ENCODE measurements at regions not wholly inside any gene's neighbourhood (a gene's known extent, or its start where the extent isn't known, plus 50 kb on each side); places are given as distances from the start of the nearest gene placed in this dataset.
"Not testable (repeated sequence)": the region's sequence is repeated elsewhere in the genome, so short reads cannot be mapped to it uniquely, and the experiment has no call there.

DNA sequence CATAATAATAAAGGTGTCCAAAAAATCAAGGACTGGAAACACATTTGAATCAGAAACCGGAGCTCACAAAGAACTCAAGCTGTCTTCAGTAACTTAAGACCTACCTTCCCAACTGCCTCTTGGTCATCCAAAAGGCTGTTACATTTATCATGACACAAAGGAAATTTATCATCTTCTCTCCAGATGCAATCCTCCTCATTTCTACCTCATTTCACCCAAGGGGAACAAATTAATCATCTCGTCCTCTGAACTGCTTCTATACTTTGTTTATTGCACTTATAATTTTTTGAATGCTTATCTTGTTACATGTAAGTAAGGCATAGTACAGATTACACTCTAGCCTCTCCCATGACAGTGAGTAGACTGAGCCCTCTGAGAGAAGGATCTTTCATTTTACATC lies 105.1 kb upstream of the RGPD4 start:
- DNase-seq (ENCODE audit: low spot score) = no peak

DNA sequence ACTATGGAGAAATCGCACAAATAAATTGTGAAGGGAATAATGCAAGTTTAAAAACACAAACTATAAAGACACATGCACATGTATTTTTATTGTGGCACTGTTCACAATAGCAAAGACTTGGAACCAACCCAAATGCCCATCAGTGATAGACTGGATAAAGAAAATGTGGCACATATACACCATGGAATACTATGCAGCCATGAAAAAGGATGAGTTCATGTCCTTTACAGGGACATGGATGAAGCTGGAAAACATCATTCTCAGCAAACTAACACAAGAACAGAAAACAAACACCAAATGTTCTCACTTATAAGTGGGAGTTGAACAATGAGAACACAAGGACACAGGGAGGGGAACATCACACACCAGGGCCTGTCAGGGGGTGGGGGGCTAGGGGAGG lies 100.9 kb upstream of the RGPD4 start:
- not testable (repeated sequence) for DNase-seq (ENCODE audit: low spot score)

DNA sequence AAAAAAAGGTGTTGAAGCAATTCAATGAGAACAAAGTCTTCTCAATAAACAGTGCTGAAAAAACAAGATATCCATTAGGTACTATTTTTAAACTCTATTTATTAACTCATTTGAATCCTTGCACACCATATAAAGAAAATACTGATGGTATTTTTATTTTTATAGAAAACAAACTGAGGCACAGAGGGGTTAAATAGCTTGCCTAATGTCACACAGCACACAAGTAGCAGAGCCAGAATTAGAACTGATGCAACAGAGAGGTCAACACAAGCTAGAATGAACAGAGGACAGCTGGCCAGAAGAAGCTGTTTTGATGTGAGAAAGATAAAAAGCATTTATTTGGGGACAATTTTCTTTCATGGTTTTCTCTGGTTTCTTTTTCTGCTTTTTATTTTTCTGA lies 99.4 kb upstream of the RGPD4 start:
- no peak for DNase-seq (ENCODE audit: low spot score)

DNA sequence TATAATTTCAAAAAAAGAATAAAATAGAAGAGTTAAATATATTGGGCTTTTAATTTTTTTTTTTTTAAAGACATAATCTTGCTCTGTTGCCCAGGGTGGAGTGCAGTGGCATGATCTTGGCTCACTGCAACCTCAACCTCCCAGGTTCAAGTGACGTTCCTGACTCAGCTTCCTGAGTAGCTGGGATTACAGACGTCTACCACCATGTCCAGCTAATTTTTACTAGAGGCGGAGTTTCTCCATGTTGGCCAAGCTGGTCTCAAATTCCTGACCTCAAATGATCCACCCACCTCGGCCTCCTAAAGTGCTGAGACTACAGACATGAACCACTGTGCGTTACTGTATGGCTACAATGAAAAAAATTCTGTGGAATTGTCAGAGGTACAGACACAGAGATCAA lies 98.1 kb upstream of the RGPD4 start:
- no peak for DNase-seq (ENCODE audit: low spot score)

- DNase-seq (ENCODE audit: low spot score) = no peak
Measured at GRCh38 chr2:107729440-107729839, 97.3 kb upstream of the RGPD4 start.

DNA sequence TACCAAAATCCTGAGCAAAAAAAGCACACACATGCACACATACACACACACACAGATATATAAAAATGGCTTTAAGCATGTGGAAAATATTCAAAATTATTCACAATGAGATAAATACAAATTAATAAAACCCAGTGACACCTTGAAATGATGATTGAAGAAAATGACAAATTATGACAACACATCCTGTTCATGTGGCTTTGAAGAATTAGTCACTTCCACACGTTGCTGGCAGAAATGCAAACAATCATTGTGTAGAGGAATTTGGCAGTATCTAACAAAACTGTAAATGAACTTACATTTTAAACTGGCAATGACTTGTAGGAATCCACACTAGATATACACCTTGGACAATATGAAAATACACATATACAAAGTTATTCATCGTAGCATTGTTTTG lies 95.8 kb upstream of the RGPD4 start:
- no peak for DNase-seq (ENCODE audit: low spot score)

DNA sequence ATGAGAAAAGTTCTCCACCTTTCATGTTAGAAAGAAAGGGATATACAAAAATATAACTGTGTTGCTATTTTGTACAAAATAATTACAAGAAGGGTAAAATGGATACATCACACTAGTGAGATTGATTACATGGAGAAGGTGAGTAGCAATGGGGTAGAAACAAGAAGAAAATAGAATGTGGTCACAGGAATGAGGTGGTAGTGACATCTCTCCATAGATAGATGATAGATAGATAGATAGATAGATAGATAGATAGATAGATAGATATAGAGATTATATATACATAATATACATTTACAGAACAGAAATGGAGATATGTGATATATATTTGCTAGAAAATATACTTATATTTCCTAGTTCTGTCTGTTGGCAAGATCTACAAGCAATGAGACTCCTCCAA lies 95.3 kb upstream of the RGPD4 start:
- DNase-seq (ENCODE audit: low spot score) = no peak

- DNase-seq (ENCODE audit: low spot score) = no peak
Measured at GRCh38 chr2:107735201-107735600, 91.5 kb upstream of the RGPD4 start.

GRCh38 chr2:107737756-107738155 lies 88.9 kb upstream of the RGPD4 start:
- DNase-seq (ENCODE audit: low spot score) = no peak

DNA sequence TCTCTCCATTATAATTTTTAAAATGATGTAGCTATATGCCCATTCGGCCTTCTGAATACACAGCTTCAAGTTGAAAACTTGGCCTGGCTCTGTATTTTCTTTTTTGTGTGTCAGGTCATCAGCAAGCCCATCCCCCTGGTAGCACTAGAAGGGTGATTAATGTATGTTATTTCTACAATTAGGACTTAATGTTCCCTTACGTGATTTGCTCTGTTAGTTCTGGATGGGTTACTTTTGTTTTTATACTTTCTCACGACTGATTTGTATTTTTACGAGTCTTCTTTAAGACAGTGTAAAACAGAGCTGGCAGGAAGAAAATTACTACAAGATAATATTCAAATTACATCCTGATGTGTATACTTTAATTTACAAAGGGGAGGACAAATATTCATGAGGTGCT lies 88.4 kb upstream of the RGPD4 start:
- DNase-seq (ENCODE audit: low spot score) = no peak

DNA sequence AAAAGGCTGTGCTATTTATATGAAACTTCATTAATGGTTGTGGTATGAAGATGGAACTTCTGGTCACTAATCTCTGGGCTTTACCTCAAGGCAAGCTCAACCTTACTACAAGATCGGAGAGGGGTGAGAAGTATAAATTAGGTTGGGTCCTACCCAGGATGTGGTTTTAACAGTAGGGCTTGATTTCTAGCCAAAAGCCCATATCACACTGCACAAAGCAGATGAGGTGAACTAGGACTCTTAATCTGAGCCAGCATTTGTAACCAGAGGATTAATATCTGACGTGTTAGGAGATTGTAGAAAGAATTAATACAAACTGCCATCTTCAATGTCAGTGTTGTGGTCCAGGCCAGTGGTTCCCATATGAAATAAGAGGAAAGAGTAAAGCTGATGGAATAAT lies 86.4 kb upstream of the RGPD4 start:
- DNase-seq (ENCODE audit: low spot score) = no peak

DNA sequence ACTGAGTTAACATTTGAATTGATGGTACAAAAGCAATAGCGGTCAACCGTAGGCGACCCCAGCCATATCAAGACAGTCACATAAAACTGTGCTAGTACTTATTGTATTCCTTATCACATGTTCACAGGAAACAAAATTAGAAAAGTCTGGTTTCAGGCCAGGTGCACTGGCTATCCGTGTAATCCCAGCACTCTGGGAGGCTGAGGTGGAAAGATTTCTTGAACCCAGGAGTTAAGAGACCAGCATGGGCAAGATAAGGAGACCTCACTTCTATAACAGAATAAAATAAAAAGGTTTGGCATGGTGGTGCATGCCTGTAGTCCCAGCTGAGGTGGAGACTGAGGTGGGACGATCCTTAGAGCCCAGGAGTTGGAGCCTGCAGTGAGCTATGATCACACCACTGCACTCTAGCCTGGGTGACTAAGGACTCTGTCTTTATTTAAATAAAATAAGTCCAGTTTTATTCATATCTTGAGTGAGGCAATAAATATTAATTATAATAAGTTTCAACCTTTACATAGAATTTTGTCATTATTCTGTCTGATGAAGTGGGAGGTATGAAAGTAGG lies 84.1 kb upstream of the RGPD4 start:
- DNase-seq (ENCODE audit: low spot score) = no peak

GRCh38 chr2:107743274-107743673 lies 83.4 kb upstream of the RGPD4 start:
- DNase-seq (ENCODE audit: low spot score) = no peak

- no peak for DNase-seq (ENCODE audit: low spot score)
Measured at GRCh38 chr2:107745100-107745499, 81.6 kb upstream of the RGPD4 start.

DNA sequence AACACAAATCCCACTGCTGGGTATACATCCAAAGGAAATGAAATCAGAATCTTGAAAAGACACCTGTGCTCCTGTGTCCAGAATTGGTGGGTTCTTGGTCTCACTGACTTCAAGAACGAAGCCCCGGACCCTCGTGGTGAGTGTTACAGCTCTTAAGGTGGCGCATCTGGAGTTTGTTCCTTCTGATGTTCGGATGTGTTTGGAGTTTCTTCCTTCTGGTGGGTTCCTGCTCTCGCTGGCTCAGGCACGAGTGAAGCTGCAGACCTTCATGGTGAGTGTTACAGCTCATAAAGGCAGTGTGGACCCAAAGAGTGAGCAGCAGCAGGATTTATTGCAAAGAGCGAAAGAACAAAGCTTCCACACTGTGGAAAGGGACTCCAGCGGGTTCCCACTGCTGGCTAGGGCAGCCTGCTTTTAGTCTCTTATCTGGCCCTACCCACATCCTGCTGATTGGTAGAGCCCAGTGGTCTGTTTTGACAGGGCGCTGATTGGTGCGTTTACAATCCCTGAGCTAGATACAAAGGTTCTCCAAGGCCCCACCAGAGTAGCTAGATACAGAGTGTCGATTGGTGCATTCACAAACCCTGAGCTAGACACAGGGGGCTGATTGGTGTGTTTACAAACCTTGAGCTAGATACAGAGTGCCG lies 80.0 kb upstream of the RGPD4 start:
- not testable (repeated sequence) for DNase-seq (ENCODE audit: low spot score)

- DNase-seq (ENCODE audit: low spot score) = not testable (repeated sequence)
Measured at GRCh38 chr2:107747199-107747963, 79.3 kb upstream of the RGPD4 start.

DNA sequence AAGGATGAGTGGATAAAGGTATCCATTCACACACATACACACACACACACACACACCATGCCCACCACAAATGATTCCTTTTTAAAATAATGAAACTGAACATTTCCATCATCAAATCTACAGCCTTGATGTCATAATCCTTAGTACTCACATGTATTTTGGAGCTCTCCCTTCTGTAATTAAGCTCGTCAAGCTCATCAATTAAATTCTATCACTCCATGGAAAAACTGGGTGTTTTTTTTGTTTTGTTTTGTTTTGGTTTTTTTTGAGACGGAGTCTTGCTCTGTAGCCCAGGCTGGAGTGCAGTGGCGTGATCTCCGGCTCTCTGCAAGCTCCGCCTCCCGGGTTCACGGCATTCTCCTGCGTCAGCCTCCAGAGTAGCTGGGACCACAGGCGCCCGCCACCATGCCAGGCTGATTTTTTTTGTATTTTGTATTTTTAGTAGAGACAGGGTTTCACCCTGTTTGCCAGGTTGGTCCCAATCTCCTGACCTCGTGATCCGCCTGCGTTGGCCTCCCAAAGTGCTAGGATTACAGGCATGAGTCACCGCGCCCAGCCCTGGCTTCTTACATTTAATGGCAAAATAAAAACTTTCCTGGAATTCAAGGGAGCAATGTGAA lies 78.6 kb upstream of the RGPD4 start:
- no peak for DNase-seq (ENCODE audit: low spot score)

GRCh38 chr2:107751936-107752335 lies 74.8 kb upstream of the RGPD4 start:
- DNase-seq (ENCODE audit: low spot score) = no peak

DNA sequence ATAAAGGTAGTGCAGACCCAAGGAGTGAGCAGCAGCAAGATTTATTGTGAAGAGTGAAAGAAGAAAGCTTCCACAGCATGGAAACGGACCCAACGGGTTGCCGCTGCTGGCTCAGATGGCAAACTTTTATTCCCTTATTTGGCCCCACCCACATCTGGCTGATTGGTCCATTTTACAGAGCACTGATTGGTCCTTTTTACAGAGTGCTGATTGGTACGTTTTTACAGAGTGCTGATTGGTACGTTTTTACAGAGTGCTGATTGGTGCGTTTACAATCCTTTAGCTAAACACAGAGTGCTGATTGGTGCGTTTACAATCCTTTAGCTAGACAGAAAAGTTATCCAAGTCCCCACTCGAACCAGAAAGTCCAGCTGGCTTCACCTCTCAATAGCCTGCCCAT lies 72.9 kb upstream of the RGPD4 start:
- DNase-seq (ENCODE audit: low spot score) = not testable (repeated sequence)

DNA sequence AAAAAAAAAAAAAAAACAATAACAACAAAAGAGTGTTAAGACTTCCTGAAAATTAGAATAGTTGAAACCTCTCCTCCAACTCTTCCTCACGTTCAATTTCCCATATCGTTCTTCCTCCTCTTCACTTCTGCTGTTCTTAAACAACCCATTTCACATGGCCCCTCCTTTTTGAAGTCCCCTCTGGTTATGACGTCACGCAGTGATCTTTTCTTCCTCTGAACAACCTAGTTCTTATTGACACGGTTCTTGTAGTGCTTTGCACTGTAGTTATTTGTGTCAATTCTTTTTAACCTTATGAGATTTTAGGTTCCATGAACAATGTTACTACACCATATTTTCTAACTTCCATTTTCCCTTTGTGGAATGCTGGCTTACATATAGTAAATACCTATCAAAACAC lies 69.5 kb upstream of the RGPD4 start:
- no peak for DNase-seq (ENCODE audit: low spot score)

- no peak for DNase-seq (ENCODE audit: low spot score)
Measured at GRCh38 chr2:107760620-107761364, 65.9 kb upstream of the RGPD4 start.

- DNase-seq (ENCODE audit: low spot score) = no peak
Measured at GRCh38 chr2:107772353-107772752, 54.3 kb upstream of the RGPD4 start.
